Neural cell (in vitro differentiated cells): ENCODE measurements at regions not wholly inside any gene's neighbourhood (a gene's known extent, or its start where the extent isn't known, plus 50 kb on each side); places are given as distances from the start of the nearest gene placed in this dataset.

Source experiments
- EP300 ChIP-seq: fragments of 450-650 bp; conservative IDR thresholded peaks from 2 replicates; pipeline ENCODE4 v1.6.1; 2014; ENCODE audit warnings: antibody characterized with exemption, mild to moderate bottlenecking, moderate library complexity; ENCODE audit not compliant: poor library complexity, severe bottlenecking
- EZH2 ChIP-seq: fragments of 200-600, 300-800 bp; shearing (Covaris generic), sonication (generic); IDR thresholded peaks from 2 replicates; pipeline ENCODE4 v1.6.1; 2014; ENCODE audit warnings: antibody characterized with exemption, low read length, borderline replicate concordance, mild to moderate bottlenecking; ENCODE audit not compliant: insufficient read depth, poor library complexity, severe bottlenecking
- MXI1 ChIP-seq: fragments of 450-650 bp; conservative IDR thresholded peaks from 2 replicates; pipeline ENCODE4 v1.6.1; 2014; ENCODE audit warnings: antibody characterized with exemption, mild to moderate bottlenecking; ENCODE audit not compliant: poor library complexity, severe bottlenecking
- POLR2AphosphoS5 ChIP-seq: IDR thresholded peaks from 2 replicates; pipeline ENCODE4 v1.6.1; 2012
- RAD21 ChIP-seq: fragments of 450-650 bp; conservative IDR thresholded peaks from 2 replicates; pipeline ENCODE4 v1.6.1; 2014; ENCODE audit warnings: antibody characterized with exemption, mild to moderate bottlenecking, moderate library complexity
- TAF1 ChIP-seq: IDR thresholded peaks from 2 replicates; pipeline ENCODE4 v1.6.1; 2012; ENCODE audit warnings: low read depth
- TF ChIP-seq, protein P1 (sequence below): fragments of 450-650 bp; IDR thresholded peaks from 2 replicates; pipeline ENCODE4 v1.5.1; 2014; ENCODE audit warnings: antibody characterized with exemption, mild to moderate bottlenecking, moderate library complexity; ENCODE audit not compliant: poor library complexity, severe bottlenecking
- TF ChIP-seq, protein P2 (sequence below): IDR thresholded peaks from 2 replicates; pipeline ENCODE4 v1.6.1; 2012; ENCODE audit warnings: borderline replicate concordance

DNA sequence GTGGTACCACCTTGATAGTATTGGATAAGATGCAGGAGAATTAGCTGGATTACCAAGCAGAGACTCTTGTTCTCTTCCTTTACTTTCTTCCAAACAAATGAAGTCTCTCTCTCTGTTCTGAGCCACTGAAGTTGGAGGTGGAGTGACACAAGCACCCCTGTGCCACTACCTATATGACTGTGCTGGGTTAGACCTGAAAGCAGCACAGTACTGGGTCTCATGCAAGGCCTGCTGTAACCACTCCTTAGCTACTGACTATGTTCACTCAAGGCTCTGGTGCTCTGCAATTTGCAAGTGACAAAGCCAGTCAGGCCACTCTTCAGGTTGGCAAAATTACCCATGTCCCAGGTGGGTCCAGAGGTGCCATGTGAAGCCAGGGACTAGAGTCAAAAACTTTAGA is 389.6 kb upstream of the MAOA start:
- TF ChIP-seq, protein P1, sequence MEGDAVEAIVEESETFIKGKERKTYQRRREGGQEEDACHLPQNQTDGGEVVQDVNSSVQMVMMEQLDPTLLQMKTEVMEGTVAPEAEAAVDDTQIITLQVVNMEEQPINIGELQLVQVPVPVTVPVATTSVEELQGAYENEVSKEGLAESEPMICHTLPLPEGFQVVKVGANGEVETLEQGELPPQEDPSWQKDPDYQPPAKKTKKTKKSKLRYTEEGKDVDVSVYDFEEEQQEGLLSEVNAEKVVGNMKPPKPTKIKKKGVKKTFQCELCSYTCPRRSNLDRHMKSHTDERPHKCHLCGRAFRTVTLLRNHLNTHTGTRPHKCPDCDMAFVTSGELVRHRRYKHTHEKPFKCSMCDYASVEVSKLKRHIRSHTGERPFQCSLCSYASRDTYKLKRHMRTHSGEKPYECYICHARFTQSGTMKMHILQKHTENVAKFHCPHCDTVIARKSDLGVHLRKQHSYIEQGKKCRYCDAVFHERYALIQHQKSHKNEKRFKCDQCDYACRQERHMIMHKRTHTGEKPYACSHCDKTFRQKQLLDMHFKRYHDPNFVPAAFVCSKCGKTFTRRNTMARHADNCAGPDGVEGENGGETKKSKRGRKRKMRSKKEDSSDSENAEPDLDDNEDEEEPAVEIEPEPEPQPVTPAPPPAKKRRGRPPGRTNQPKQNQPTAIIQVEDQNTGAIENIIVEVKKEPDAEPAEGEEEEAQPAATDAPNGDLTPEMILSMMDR, result no peak
- no peak for TF ChIP-seq POLR2AphosphoS5
- TF ChIP-seq, protein P2, sequence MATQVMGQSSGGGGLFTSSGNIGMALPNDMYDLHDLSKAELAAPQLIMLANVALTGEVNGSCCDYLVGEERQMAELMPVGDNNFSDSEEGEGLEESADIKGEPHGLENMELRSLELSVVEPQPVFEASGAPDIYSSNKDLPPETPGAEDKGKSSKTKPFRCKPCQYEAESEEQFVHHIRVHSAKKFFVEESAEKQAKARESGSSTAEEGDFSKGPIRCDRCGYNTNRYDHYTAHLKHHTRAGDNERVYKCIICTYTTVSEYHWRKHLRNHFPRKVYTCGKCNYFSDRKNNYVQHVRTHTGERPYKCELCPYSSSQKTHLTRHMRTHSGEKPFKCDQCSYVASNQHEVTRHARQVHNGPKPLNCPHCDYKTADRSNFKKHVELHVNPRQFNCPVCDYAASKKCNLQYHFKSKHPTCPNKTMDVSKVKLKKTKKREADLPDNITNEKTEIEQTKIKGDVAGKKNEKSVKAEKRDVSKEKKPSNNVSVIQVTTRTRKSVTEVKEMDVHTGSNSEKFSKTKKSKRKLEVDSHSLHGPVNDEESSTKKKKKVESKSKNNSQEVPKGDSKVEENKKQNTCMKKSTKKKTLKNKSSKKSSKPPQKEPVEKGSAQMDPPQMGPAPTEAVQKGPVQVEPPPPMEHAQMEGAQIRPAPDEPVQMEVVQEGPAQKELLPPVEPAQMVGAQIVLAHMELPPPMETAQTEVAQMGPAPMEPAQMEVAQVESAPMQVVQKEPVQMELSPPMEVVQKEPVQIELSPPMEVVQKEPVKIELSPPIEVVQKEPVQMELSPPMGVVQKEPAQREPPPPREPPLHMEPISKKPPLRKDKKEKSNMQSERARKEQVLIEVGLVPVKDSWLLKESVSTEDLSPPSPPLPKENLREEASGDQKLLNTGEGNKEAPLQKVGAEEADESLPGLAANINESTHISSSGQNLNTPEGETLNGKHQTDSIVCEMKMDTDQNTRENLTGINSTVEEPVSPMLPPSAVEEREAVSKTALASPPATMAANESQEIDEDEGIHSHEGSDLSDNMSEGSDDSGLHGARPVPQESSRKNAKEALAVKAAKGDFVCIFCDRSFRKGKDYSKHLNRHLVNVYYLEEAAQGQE, result no peak
- TF ChIP-seq EZH2, result no peak
- TF ChIP-seq RAD21, result no peak
- no peak for TF ChIP-seq MXI1
- TF ChIP-seq EP300, result no peak
- no peak for TF ChIP-seq TAF1
